ENCODE measurements at regions not wholly inside any gene's neighbourhood (a gene's known extent, or its start where the extent isn't known, plus 50 kb on each side); places are given as distances from the start of the nearest gene placed in this dataset.
A peak's percentile ranks its signal among the peaks of the same experiment; 100 is the strongest.
"Not testable (repeated sequence)": the region's sequence is repeated elsewhere in the genome, so short reads cannot be mapped to it uniquely, and the experiment has no call there.

GRCh38 chr9:42339671-42340434 is 156.4 kb downstream of the SPATA31A6 start:
- H3K27me3 Mint-ChIP-seq (ENCODE audit: low read depth); DNase-seq; ATAC-seq (replicated peaks in 1 of 2); H3K36me3 Mint-ChIP-seq (ENCODE audit: insufficient read depth in 2 of 2); H3K4me1 Mint-ChIP-seq (ENCODE audit: low read depth); H3K27ac Mint-ChIP-seq; H3K9me3 Mint-ChIP-seq; H3K4me3 Mint-ChIP-seq: not testable (repeated sequence)

GRCh38 chr9:42340435-42340723 is 156.9 kb downstream of the SPATA31A6 start:
- not testable (repeated sequence) for H3K27ac Mint-ChIP-seq; H3K36me3 Mint-ChIP-seq (ENCODE audit: insufficient read depth in 2 of 2); H3K27me3 Mint-ChIP-seq (ENCODE audit: low read depth); H3K9me3 Mint-ChIP-seq; ATAC-seq (replicated peaks in 1 of 2); DNase-seq; H3K4me1 Mint-ChIP-seq (ENCODE audit: low read depth); H3K4me3 Mint-ChIP-seq

GRCh38 chr9:42341860-42342259 is 158.4 kb downstream of the SPATA31A6 start:
- not testable (repeated sequence) for ATAC-seq (replicated peaks in 1 of 2); H3K36me3 Mint-ChIP-seq (ENCODE audit: insufficient read depth in 2 of 2); H3K27ac Mint-ChIP-seq; H3K4me3 Mint-ChIP-seq; H3K4me1 Mint-ChIP-seq (ENCODE audit: low read depth); DNase-seq; H3K9me3 Mint-ChIP-seq; H3K27me3 Mint-ChIP-seq (ENCODE audit: low read depth)

- not testable (repeated sequence) for H3K27ac Mint-ChIP-seq; H3K4me1 Mint-ChIP-seq (ENCODE audit: low read depth); DNase-seq; ATAC-seq (replicated peaks in 1 of 2); H3K9me3 Mint-ChIP-seq; H3K36me3 Mint-ChIP-seq (ENCODE audit: insufficient read depth in 2 of 2); H3K27me3 Mint-ChIP-seq (ENCODE audit: low read depth); H3K4me3 Mint-ChIP-seq
Measured at GRCh38 chr9:42342297-42342696, 158.8 kb downstream of the SPATA31A6 start.

GRCh38 chr9:42344508-42344907 is 161.0 kb downstream of the SPATA31A6 start:
- not testable (repeated sequence) for H3K4me1 Mint-ChIP-seq (ENCODE audit: low read depth); H3K36me3 Mint-ChIP-seq (ENCODE audit: insufficient read depth in 2 of 2); ATAC-seq (replicated peaks in 1 of 2); H3K27me3 Mint-ChIP-seq (ENCODE audit: low read depth); H3K27ac Mint-ChIP-seq; H3K4me3 Mint-ChIP-seq; H3K9me3 Mint-ChIP-seq; DNase-seq

- not testable (repeated sequence) for H3K36me3 Mint-ChIP-seq (ENCODE audit: insufficient read depth in 2 of 2); ATAC-seq (replicated peaks in 1 of 2); H3K9me3 Mint-ChIP-seq; H3K27ac Mint-ChIP-seq; H3K4me1 Mint-ChIP-seq (ENCODE audit: low read depth); DNase-seq; H3K4me3 Mint-ChIP-seq; H3K27me3 Mint-ChIP-seq (ENCODE audit: low read depth)
Measured at GRCh38 chr9:42346916-42347315, 163.5 kb downstream of the SPATA31A6 start.

GRCh38 chr9:42349181-42349580 is 165.7 kb downstream of the SPATA31A6 start:
- not testable (repeated sequence) for H3K36me3 Mint-ChIP-seq (ENCODE audit: insufficient read depth in 2 of 2); H3K27ac Mint-ChIP-seq; DNase-seq; H3K4me3 Mint-ChIP-seq; H3K4me1 Mint-ChIP-seq (ENCODE audit: low read depth); ATAC-seq (replicated peaks in 1 of 2); H3K27me3 Mint-ChIP-seq (ENCODE audit: low read depth); H3K9me3 Mint-ChIP-seq

- H3K4me1 Mint-ChIP-seq (ENCODE audit: low read depth); DNase-seq; ATAC-seq (replicated peaks in 1 of 2): not testable (repeated sequence)
Measured at GRCh38 chr9:42350412-42350811, 167.0 kb downstream of the SPATA31A6 start.

GRCh38 chr9:42357604-42358373 is 174.3 kb downstream of the SPATA31A6 start:
- peak overlapping the region in 1 of 2 donors; percentile 28 for H3K4me3 Mint-ChIP-seq
- not testable (repeated sequence) for DNase-seq; H3K27me3 Mint-ChIP-seq (ENCODE audit: low read depth); H3K9me3 Mint-ChIP-seq; H3K36me3 Mint-ChIP-seq (ENCODE audit: insufficient read depth in 2 of 2); H3K4me1 Mint-ChIP-seq (ENCODE audit: low read depth); H3K27ac Mint-ChIP-seq; ATAC-seq (replicated peaks in 1 of 2)

More at GRCh38 chr9:42350412-42350811, 167.0 kb downstream of the SPATA31A6 start:
- H3K27ac Mint-ChIP-seq; H3K4me3 Mint-ChIP-seq; H3K27me3 Mint-ChIP-seq (ENCODE audit: low read depth); H3K36me3 Mint-ChIP-seq (ENCODE audit: insufficient read depth in 2 of 2); H3K9me3 Mint-ChIP-seq: not testable (repeated sequence)

- H3K27ac Mint-ChIP-seq; ATAC-seq (replicated peaks in 1 of 2); H3K27me3 Mint-ChIP-seq (ENCODE audit: low read depth); H3K36me3 Mint-ChIP-seq (ENCODE audit: insufficient read depth in 2 of 2); H3K4me3 Mint-ChIP-seq; H3K4me1 Mint-ChIP-seq (ENCODE audit: low read depth); H3K9me3 Mint-ChIP-seq; DNase-seq: not testable (repeated sequence)
Measured at GRCh38 chr9:42358626-42359247, 175.3 kb downstream of the SPATA31A6 start.

GRCh38 chr9:42364410-42365243 is 181.2 kb downstream of the SPATA31A6 start:
- not testable (repeated sequence) for H3K4me1 Mint-ChIP-seq (ENCODE audit: low read depth); H3K4me3 Mint-ChIP-seq; H3K27me3 Mint-ChIP-seq (ENCODE audit: low read depth); ATAC-seq (replicated peaks in 1 of 2); H3K36me3 Mint-ChIP-seq (ENCODE audit: insufficient read depth in 2 of 2); H3K9me3 Mint-ChIP-seq; DNase-seq; H3K27ac Mint-ChIP-seq

- H3K9me3 Mint-ChIP-seq; H3K27ac Mint-ChIP-seq; H3K27me3 Mint-ChIP-seq (ENCODE audit: low read depth); H3K4me3 Mint-ChIP-seq; H3K36me3 Mint-ChIP-seq (ENCODE audit: insufficient read depth in 2 of 2); H3K4me1 Mint-ChIP-seq (ENCODE audit: low read depth); DNase-seq: not testable (repeated sequence)
- peak; percentile 50 to 81 for ATAC-seq (replicated peaks in 1 of 2)
Measured at GRCh38 chr9:42365244-42365945, 181.9 kb downstream of the SPATA31A6 start.

Measured in activated T-cell treated with anti-CD3 and anti-CD28 coated beads, Interleukin-2, amount 50 U/mL, for 72 hours (primary cell).